ENCODE measurements at regions not wholly inside any gene's neighbourhood (a gene's known extent, or its start where the extent isn't known, plus 50 kb on each side); places are given as distances from the start of the nearest gene placed in this dataset.

DNA sequence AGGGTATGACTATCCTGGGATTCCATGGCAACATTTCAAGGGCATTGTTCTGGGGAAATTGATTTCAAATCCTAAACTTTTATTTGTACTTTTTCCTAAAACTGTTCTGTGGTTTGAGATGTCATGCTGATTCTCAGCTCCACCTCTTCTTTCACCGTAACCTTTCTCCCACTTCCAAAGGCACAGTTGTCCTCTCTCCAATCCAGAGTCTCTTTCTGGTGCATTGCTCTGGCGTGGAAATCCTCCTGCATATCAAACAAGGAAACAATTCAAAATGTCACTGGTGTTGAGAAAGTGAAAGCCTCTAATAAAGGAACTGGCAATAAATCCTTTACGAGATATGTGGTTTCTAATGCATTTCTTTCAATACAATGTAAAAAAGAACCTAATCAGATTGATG is 155.1 kb upstream of the CDH2 start:
- TF ChIP-seq, protein P1, sequence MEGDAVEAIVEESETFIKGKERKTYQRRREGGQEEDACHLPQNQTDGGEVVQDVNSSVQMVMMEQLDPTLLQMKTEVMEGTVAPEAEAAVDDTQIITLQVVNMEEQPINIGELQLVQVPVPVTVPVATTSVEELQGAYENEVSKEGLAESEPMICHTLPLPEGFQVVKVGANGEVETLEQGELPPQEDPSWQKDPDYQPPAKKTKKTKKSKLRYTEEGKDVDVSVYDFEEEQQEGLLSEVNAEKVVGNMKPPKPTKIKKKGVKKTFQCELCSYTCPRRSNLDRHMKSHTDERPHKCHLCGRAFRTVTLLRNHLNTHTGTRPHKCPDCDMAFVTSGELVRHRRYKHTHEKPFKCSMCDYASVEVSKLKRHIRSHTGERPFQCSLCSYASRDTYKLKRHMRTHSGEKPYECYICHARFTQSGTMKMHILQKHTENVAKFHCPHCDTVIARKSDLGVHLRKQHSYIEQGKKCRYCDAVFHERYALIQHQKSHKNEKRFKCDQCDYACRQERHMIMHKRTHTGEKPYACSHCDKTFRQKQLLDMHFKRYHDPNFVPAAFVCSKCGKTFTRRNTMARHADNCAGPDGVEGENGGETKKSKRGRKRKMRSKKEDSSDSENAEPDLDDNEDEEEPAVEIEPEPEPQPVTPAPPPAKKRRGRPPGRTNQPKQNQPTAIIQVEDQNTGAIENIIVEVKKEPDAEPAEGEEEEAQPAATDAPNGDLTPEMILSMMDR (IDR thresholded peaks at IDR 0.05; ENCODE audit: insufficient read depth, low read length), result no peak
- TF ChIP-seq POLR2AphosphoS5 (IDR thresholded peaks at IDR 0.05; ENCODE audit: low read depth), result no peak
